DND-41 (cell line): ENCODE measurements at regions not wholly inside any gene's neighbourhood (a gene's known extent, or its start where the extent isn't known, plus 50 kb on each side); places are given as distances from the start of the nearest gene placed in this dataset.

ENCODE experiments used
- CTCF ChIP-seq: IDR thresholded peaks from 2 replicates; pipeline ENCODE4 v1.5.1; 2012; ENCODE audit warnings: borderline replicate concordance, low read length, moderate library complexity, mild to moderate bottlenecking; ENCODE audit not compliant: poor library complexity, severe bottlenecking; ENCODE audit errors: extremely low read depth
- EZH2 ChIP-seq: IDR thresholded peaks from 3 replicates; pipeline ENCODE4 v1.6.1; 2012; ENCODE audit warnings: borderline replicate concordance, low read depth, mild to moderate bottlenecking, moderate library complexity, low read length, inconsistent platforms; ENCODE audit not compliant: severe bottlenecking

- TF ChIP-seq CTCF (no peak), EZH2 (no peak)
Observed at GRCh38 chr16:5642436-5642835, 544.8 kb upstream of the EEF2KMT start.
